ENCODE measurements at regions not wholly inside any gene's neighbourhood (a gene's known extent, or its start where the extent isn't known, plus 50 kb on each side); places are given as distances from the start of the nearest gene placed in this dataset.

DNA sequence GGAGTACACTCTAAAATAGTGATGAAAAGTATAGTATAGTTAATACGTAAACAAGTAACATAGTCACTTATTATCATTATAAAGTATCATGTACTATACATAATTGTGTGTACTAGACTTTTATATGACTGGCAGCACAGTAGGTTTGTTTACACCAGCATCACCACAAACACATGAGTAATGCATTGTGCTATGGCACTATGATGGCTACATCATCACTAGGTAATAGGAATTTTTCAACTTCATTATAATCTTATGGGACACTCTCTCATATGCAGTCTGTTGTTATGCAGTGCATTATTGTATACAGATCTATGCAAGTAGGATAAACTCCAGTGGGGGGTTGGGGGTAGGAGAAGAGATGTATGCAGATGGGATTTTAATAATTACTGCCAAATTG, 52.7 kb upstream of the ELL2 start:
- no peak for DNase-seq

DNA sequence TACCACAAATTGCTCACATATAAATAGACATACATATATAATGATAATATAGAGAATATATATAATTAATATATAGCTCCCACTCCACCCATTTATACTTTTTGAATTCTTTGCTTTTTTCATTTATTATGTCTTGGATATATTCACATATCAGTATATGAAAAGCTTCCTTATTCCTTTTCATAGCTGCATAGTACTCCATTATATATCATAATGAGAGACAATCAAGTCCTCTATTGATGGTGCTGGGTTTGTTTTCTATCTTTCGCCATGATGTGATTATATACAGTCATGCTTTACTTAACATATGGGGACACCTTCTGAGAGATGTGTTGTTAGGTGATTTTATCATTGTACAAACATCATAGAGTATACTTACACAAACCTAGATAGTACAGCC, 51.6 kb upstream of the ELL2 start:
- no peak for DNase-seq

DNA sequence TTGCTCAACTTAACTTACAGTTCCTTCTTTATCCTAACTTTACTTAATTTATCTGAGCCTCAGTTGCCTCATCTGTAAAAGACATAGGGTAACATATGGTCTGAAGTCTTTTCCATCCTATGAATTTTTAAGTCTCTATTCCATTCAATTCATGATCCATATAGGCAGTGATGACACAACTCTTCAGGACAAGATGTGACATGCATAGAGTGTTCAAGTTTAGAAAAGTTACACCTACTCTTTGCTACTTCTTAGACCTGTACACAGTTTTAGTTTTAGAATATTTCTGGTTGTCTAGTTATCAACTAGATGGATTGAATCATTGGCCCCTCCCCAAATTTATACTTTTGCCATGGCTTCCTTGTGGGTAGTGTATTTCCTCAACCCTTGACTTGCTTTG, 50.7 kb upstream of the ELL2 start:
- DNase-seq, result no peak
